Endothelial cell of umbilical vein (primary cell): ENCODE measurements at regions not wholly inside any gene's neighbourhood (a gene's known extent, or its start where the extent isn't known, plus 50 kb on each side); places are given as distances from the start of the nearest gene placed in this dataset.

Source experiments
- CTCF ChIP-seq, 2 donors: IDR thresholded peaks; 1 replicate in 1 of 2; 2 replicates in 1 of 2; pipeline ENCODE4 v1.5.1; 2011; ENCODE audit warnings: low read length in 2 of 2, mild to moderate bottlenecking in 2 of 2, moderate library complexity in 2 of 2, control low read depth in 1 of 2, inconsistent platforms in 1 of 2, low read depth in 1 of 2; ENCODE audit not compliant: insufficient read depth in 1 of 2; ENCODE audit errors: extremely low read depth in 1 of 2
- EZH2 ChIP-seq: IDR thresholded peaks from 2 replicates; pipeline ENCODE4 v1.6.1; 2012; ENCODE audit warnings: borderline replicate concordance, low read depth, mild to moderate bottlenecking, moderate library complexity, low read length, inconsistent platforms; ENCODE audit not compliant: severe bottlenecking
- GATA2 ChIP-seq: IDR thresholded peaks from 2 replicates; pipeline ENCODE4 v1.7.0; 2011; ENCODE audit warnings: low read depth, mild to moderate bottlenecking, moderate library complexity, mixed read lengths, low read length; ENCODE audit not compliant: insufficient read length, insufficient read depth
- JUN ChIP-seq: IDR thresholded peaks from 2 replicates; pipeline ENCODE4 v1.6.1; 2011; ENCODE audit warnings: borderline replicate concordance, low read depth; ENCODE audit not compliant: insufficient read length, insufficient read depth
- MAX ChIP-seq: IDR thresholded peaks from 2 replicates; pipeline ENCODE4 v1.6.1; 2011; ENCODE audit not compliant: insufficient read depth, insufficient read length
- MYC ChIP-seq: IDR thresholded peaks from one replicate; pipeline ENCODE4 v1.6.1; 2011; ENCODE audit warnings: mild to moderate bottlenecking, low read depth, low read length
- POLR2A ChIP-seq: IDR thresholded peaks from 2 replicates; pipeline ENCODE4 v1.6.1; 2012; ENCODE audit warnings: low read depth, mild to moderate bottlenecking, control low read depth, low read length
- POLR2AphosphoS5 ChIP-seq: IDR thresholded peaks from 2 replicates; pipeline ENCODE4 v1.6.1; 2012; ENCODE audit warnings: low read depth, mild to moderate bottlenecking, control low read depth, low read length, moderate library complexity; ENCODE audit not compliant: insufficient read depth

DNA sequence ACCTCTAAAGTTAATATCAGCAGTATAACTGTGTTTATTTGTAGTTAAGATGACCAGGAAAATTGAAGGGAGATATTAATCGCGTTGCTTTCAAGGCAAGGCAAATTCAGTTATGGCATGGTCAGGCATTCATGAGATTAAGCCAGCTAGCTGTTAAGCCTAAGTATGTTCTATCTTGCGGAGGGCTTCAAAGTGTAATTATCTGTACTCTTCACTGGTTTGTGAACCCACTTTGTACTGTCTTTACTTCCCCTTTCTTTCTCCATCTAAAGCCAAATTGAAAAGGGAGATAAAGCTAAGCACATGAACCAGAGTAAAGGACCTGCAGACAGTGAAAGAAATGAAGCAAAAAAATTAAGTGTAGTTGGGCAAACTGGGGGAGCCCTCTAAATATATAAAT is 483.1 kb upstream of the NRP1 start:
- no peak for TF ChIP-seq CTCF (IDR thresholded peaks at IDR 0.05; ENCODE audit: extremely low read depth in 1 of 2, insufficient read depth in 1 of 2, low read depth in 1 of 2, low read length in 2 of 2)
- no peak for TF ChIP-seq GATA2
- no peak for TF ChIP-seq EZH2
- no peak for TF ChIP-seq POLR2AphosphoS5
- no peak for TF ChIP-seq POLR2A
- TF ChIP-seq MAX: no peak
- TF ChIP-seq JUN: no peak
- TF ChIP-seq MYC: no peak
